H9 (cell line): ENCODE measurements at regions not wholly inside any gene's neighbourhood (a gene's known extent, or its start where the extent isn't known, plus 50 kb on each side); places are given as distances from the start of the nearest gene placed in this dataset.

ENCODE experiments used
- DNase-seq: peaks from one replicate; pipeline ENCODE4 v3.0.0-alpha.2; 2017
- H2AFZ ChIP-seq: one replicate; pipeline ENCODE4 v1.6.1; 2013; ENCODE audit warnings: mild to moderate bottlenecking, low read length, control low read depth, moderate library complexity
- H2AK5ac ChIP-seq: 2 replicates; pipeline ENCODE4 v1.6.1; 2013; ENCODE audit warnings: low read length, control low read depth, mixed read lengths; ENCODE audit not compliant: insufficient read length
- H2BK120ac ChIP-seq: one replicate; pipeline ENCODE4 v1.6.1; 2013; ENCODE audit warnings: low read depth, mild to moderate bottlenecking, low read length, control low read depth, inconsistent platforms; ENCODE audit not compliant: poor library complexity, severe bottlenecking
- H2BK12ac ChIP-seq: 2 replicates; pipeline ENCODE4 v1.6.1; 2013; ENCODE audit warnings: low read length, control low read depth, mixed read lengths, low read depth; ENCODE audit not compliant: insufficient read length
- H2BK15ac ChIP-seq: 2 replicates; pipeline ENCODE4 v1.6.1; 2013; ENCODE audit warnings: low read depth, low read length, control low read depth
- H2BK20ac ChIP-seq: one replicate; pipeline ENCODE4 v1.6.1; 2013; ENCODE audit warnings: low read depth, mild to moderate bottlenecking, low read length, control low read depth, inconsistent platforms; ENCODE audit not compliant: poor library complexity, severe bottlenecking
- H2BK5ac ChIP-seq: 2 replicates; pipeline ENCODE4 v1.6.1; 2013; ENCODE audit warnings: low read length, control low read depth, mixed read lengths; ENCODE audit not compliant: insufficient read length
- H3K14ac ChIP-seq: 2 replicates; pipeline ENCODE4 v1.6.1; 2013; ENCODE audit warnings: low read length, control low read depth; ENCODE audit not compliant: insufficient read depth
- H3K18ac ChIP-seq: 2 replicates; pipeline ENCODE4 v1.6.1; 2013; ENCODE audit warnings: low read depth, mild to moderate bottlenecking, mixed read lengths, low read length, control low read depth; ENCODE audit not compliant: insufficient read length
- H3K23ac ChIP-seq: 2 replicates; pipeline ENCODE4 v1.6.1; 2013; ENCODE audit warnings: low read length, control low read depth, mixed read lengths, low read depth; ENCODE audit not compliant: insufficient read length
- H3K23me2 ChIP-seq: 2 replicates; pipeline ENCODE4 v1.6.1; 2013; ENCODE audit warnings: low read depth, mild to moderate bottlenecking, mixed read lengths, low read length, control low read depth; ENCODE audit not compliant: insufficient read length, poor library complexity, severe bottlenecking
- H3K27ac ChIP-seq: 2 replicates; pipeline ENCODE4 v1.5.1; 2013; ENCODE audit warnings: low read length, control low read depth, mixed read lengths, low read depth; ENCODE audit not compliant: insufficient read length
- H3K27me3 ChIP-seq: 2 replicates; pipeline ENCODE4 v1.6.1; 2013; ENCODE audit warnings: low read length, control low read depth, inconsistent platforms; ENCODE audit not compliant: insufficient read depth
- H3K4ac ChIP-seq: 2 replicates; pipeline ENCODE4 v1.6.1; 2013; ENCODE audit warnings: low read depth, mild to moderate bottlenecking, control low read depth, inconsistent platforms, low read length, moderate library complexity
- H3K4me1 ChIP-seq: 2 replicates; pipeline ENCODE4 v1.6.1; 2013; ENCODE audit warnings: low read length, control low read depth, inconsistent platforms; ENCODE audit not compliant: insufficient read depth
- H3K4me2 ChIP-seq: 2 replicates; pipeline ENCODE4 v1.6.1; 2013; ENCODE audit warnings: low read length, control low read depth, mixed read lengths; ENCODE audit not compliant: insufficient read length, insufficient read depth
- H3K56ac ChIP-seq: 2 replicates; pipeline ENCODE4 v1.6.1; 2013; ENCODE audit warnings: low read depth, mild to moderate bottlenecking, mixed read lengths, low read length, control low read depth; ENCODE audit not compliant: insufficient read length
- H3K79me1 ChIP-seq: 2 replicates; pipeline ENCODE4 v1.6.1; 2013; ENCODE audit warnings: low read depth, mild to moderate bottlenecking, moderate library complexity, low read length, control low read depth, inconsistent platforms; ENCODE audit not compliant: insufficient read depth, poor library complexity, severe bottlenecking
- H3K79me2 ChIP-seq: 2 replicates; pipeline ENCODE4 v1.6.1; 2013; ENCODE audit warnings: low read length, control low read depth, inconsistent platforms; ENCODE audit not compliant: insufficient read depth
- H3K9ac ChIP-seq: 2 replicates; pipeline ENCODE4 v1.6.1; 2013; ENCODE audit warnings: low read length, control low read depth, mixed read lengths; ENCODE audit not compliant: insufficient read length; ENCODE audit errors: extremely low read depth
- H3K9me3 ChIP-seq: one replicate; pipeline ENCODE4 v1.6.1; 2013; ENCODE audit warnings: low read depth, low read length, inconsistent platforms; ENCODE audit not compliant: control insufficient read depth
- H3T11ph ChIP-seq: one replicate; pipeline ENCODE4 v1.6.1; 2013; ENCODE audit warnings: mild to moderate bottlenecking, low read length, control low read depth, inconsistent platforms
- H4K20me1 ChIP-seq: one replicate; pipeline ENCODE4 v1.6.1; 2013; ENCODE audit not compliant: control insufficient read depth, insufficient read length, insufficient read depth
- H4K5ac ChIP-seq: 2 replicates; pipeline ENCODE4 v1.6.1; 2013; ENCODE audit warnings: low read depth, mild to moderate bottlenecking, mixed read lengths, low read length, control low read depth; ENCODE audit not compliant: insufficient read length
- H4K8ac ChIP-seq: replicated peaks from 2 replicates; pipeline ENCODE4 v1.6.1; 2013; ENCODE audit warnings: low read length, control low read depth, mixed read lengths, low read depth; ENCODE audit not compliant: insufficient read length
- H4K91ac ChIP-seq: 2 replicates; pipeline ENCODE4 v1.6.1; 2013; ENCODE audit warnings: low read depth, mild to moderate bottlenecking, moderate library complexity, mixed read lengths, low read length, control low read depth; ENCODE audit not compliant: insufficient read length
- H3K27ac Mint-ChIP-seq, 3 experiments: 2 replicates in 2 of 3; 3 replicates in 1 of 3; pipeline ENCODE4 v1.8.0; 2020 to 2021; ENCODE audit warnings: mixed read lengths in 3 of 3, mild to moderate bottlenecking in 1 of 3, moderate library complexity in 1 of 3
- H3K27me3 Mint-ChIP-seq: 2 replicates; pipeline ENCODE4 v1.8.0; 2021; ENCODE audit warnings: low read depth, mild to moderate bottlenecking, moderate library complexity, mixed read lengths
- H3K36me3 Mint-ChIP-seq, 3 experiments: 2 replicates in 2 of 3; 3 replicates in 1 of 3; pipeline ENCODE4 v1.8.0; 2020 to 2021; ENCODE audit warnings: low read depth in 3 of 3, mixed read lengths in 3 of 3; ENCODE audit not compliant: insufficient read depth in 1 of 3
- H3K4me1 Mint-ChIP-seq, 2 experiments: 2 replicates each; pipeline ENCODE4 v1.8.0; 2020; ENCODE audit warnings: mixed read lengths in 2 of 2
- H3K4me3 Mint-ChIP-seq, 2 experiments: 2 replicates in 1 of 2; 3 replicates in 1 of 2; pipeline ENCODE4 v1.8.0; 2020 to 2021; ENCODE audit warnings: mild to moderate bottlenecking in 2 of 2, mixed read lengths in 2 of 2, moderate library complexity in 1 of 2
- H3K9me3 Mint-ChIP-seq, 2 experiments: 2 replicates in 1 of 2; 3 replicates in 1 of 2; pipeline ENCODE4 v1.8.0; 2020; ENCODE audit warnings: mild to moderate bottlenecking in 2 of 2, mixed read lengths in 2 of 2, moderate library complexity in 1 of 2
- CTCF ChIP-seq: fragments of 200-600 bp; sonication (generic); conservative IDR thresholded peaks from 3 replicates; pipeline ENCODE4 v1.8.0; 2021; ENCODE audit warnings: antibody characterized with exemption, mild to moderate bottlenecking
- WGBS: extraction: QIAGEN DNeasy Blood & Tissue Kit; methylation state at CpG from one replicate; pipeline ENCODE4 v1.1.7; 2013; ENCODE audit warnings: missing lambda C conversion rate, low lambda C conversion rate, mixed read lengths; ENCODE audit not compliant: insufficient read length; ENCODE audit errors: extremely low coverage; 5-methylcytosine and 5-hydroxymethylcytosine counted together

DNA sequence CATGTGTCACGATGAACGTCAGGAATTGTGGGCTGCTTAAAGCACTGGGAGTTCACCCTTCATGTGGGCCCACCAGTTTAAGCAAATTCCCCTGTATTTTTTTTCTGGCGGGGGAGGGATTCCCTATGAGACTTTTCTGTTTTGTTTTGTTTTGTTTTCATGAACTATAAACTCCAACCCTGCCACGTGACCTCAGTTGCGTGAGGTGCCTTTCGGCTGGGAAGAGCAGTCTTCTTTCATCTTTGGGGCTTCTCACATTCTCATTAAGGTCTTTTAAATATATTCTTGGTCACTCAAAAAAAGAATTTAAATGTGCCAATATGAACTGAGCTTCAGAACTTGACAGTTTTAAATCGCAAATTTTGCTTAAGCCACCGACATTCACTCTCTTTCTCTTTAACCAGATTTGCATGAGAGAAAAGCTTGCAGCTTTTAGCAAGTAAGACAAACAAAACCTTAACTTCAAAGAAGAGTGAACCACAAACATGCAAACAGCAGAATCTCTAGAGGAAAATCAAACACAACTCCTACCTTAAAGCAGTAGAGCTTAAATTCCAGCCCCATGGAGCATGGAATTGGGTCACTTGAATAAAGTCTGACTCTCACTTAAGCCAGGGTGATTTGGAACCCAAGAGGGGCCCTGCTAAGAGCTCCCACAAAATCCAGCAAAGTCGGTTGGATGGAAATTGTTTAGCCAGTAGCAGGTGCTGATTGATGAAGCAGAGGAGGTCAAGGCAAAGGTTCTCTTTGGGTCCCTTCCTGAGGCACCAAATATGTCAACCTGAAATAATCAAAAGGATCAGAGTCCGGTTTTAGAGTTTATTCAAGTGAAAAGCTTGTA is 699.8 kb upstream of the GBE1 start:
- WGBS = no CpG with 5 or more reads among the region's 10 CpGs
- H2AFZ ChIP-seq = peak overlapping the region; percentile 33
- no peak overlapping the region for H3K9ac ChIP-seq
- H3K36me3 Mint-ChIP-seq = peaks cover 0 to 12% (median 4%) of the 10 kb centered on the region in 3 experiments; a peak in 4 of 7 replicates
- no peak overlapping the region for H2BK12ac ChIP-seq
- H3K79me1 ChIP-seq = no peaks in the 10 kb centered on the region
- no peaks in the 10 kb centered on the region for H3K27me3 Mint-ChIP-seq
- H2AK5ac ChIP-seq = no peak overlapping the region
- H3K79me2 ChIP-seq = no peaks in the 10 kb centered on the region
- H3K4me2 ChIP-seq = no peak overlapping the region
- no peak overlapping the region for H3K14ac ChIP-seq
- no peak overlapping the region for H3K4me3 Mint-ChIP-seq
- H2BK15ac ChIP-seq = no peak overlapping the region
- H3K18ac ChIP-seq = no peak overlapping the region
- H3T11ph ChIP-seq = no peak overlapping the region
- H3K4me1 ChIP-seq = no peaks in the 10 kb centered on the region
- no peaks in the 10 kb centered on the region for H3K27me3 ChIP-seq
- H2BK120ac ChIP-seq = no peak overlapping the region
- H4K91ac ChIP-seq = no peak overlapping the region
- H4K5ac ChIP-seq = no peak overlapping the region
- TF ChIP-seq CTCF = no peak
- H2BK20ac ChIP-seq = no peak overlapping the region
- H4K8ac ChIP-seq = no peak overlapping the region
- no peak overlapping the region for H3K56ac ChIP-seq
- H3K4ac ChIP-seq = no peak overlapping the region
- no peak overlapping the region for H2BK5ac ChIP-seq
- no peaks in the 10 kb centered on the region for H3K9me3 ChIP-seq
- DNase-seq = no peak
- H3K27ac Mint-ChIP-seq = peak overlapping the region in 1 of 3 experiments; percentile 88; a peak in 2 of 7 replicates
- H3K27ac ChIP-seq = no peak overlapping the region
- H4K20me1 ChIP-seq = no peaks in the 10 kb centered on the region
- H3K23me2 ChIP-seq = no peaks in the 10 kb centered on the region
- no peak overlapping the region for H3K23ac ChIP-seq
- H3K4me1 Mint-ChIP-seq = peaks cover 17 to 20% of the 10 kb centered on the region in 2 experiments
- H3K9me3 Mint-ChIP-seq = peaks cover 2 to 4% of the 10 kb centered on the region in 2 experiments; a peak in 3 of 5 replicates
